Neuronal stem cell (in vitro differentiated cells): ENCODE measurements at regions not wholly inside any gene's neighbourhood (a gene's known extent, or its start where the extent isn't known, plus 50 kb on each side); places are given as distances from the start of the nearest gene placed in this dataset.

Experiments
- DNase-seq: peaks from one replicate; pipeline ENCODE4 v3.0.0-alpha.2; 2013; ENCODE audit warnings: low spot score
- H2AFZ ChIP-seq: one replicate; pipeline ENCODE4 v1.6.1; 2013; ENCODE audit warnings: mild to moderate bottlenecking, low read length, inconsistent platforms
- H2AK5ac ChIP-seq: 2 replicates; pipeline ENCODE4 v1.6.1; 2013; ENCODE audit warnings: low read depth, mild to moderate bottlenecking, inconsistent platforms, low read length, moderate library complexity, mixed read lengths
- H2BK120ac ChIP-seq: 2 replicates; pipeline ENCODE4 v1.6.1; 2013; ENCODE audit warnings: low read depth, mild to moderate bottlenecking, inconsistent platforms, low read length, moderate library complexity, mixed read lengths
- H2BK12ac ChIP-seq: one replicate; pipeline ENCODE4 v1.6.1; 2013; ENCODE audit warnings: low read length, inconsistent platforms
- H2BK15ac ChIP-seq: 2 replicates; pipeline ENCODE4 v1.6.1; 2013; ENCODE audit warnings: mild to moderate bottlenecking, low read length, inconsistent platforms, mixed read lengths
- H2BK5ac ChIP-seq: one replicate; pipeline ENCODE4 v1.6.1; 2013; ENCODE audit warnings: inconsistent platforms, mild to moderate bottlenecking, low read length, moderate library complexity
- H3K14ac ChIP-seq: one replicate; pipeline ENCODE4 v1.6.1; 2013; ENCODE audit warnings: low read length, inconsistent platforms
- H3K18ac ChIP-seq: 2 replicates; pipeline ENCODE4 v1.6.1; 2013; ENCODE audit warnings: low read length, inconsistent platforms
- H3K23ac ChIP-seq: 2 replicates; pipeline ENCODE4 v1.6.1; 2013; ENCODE audit warnings: low read depth, mild to moderate bottlenecking, mixed read lengths, low read length, inconsistent platforms; ENCODE audit not compliant: poor library complexity
- H3K27ac ChIP-seq: replicated peaks from 3 replicates; pipeline ENCODE4 v1.5.1; 2013; ENCODE audit warnings: low read length, inconsistent platforms
- H3K27me3 ChIP-seq, 3 experiments: 2 replicates each; pipeline ENCODE4 v1.6.1; 2013; ENCODE audit warnings: low read length in 3 of 3, mild to moderate bottlenecking in 2 of 3, inconsistent platforms in 1 of 3, low read depth in 1 of 3, mixed read lengths in 1 of 3, moderate library complexity in 1 of 3; ENCODE audit not compliant: control insufficient read depth in 3 of 3, insufficient read depth in 3 of 3
- H3K36me3 ChIP-seq, 2 donors: replicated peaks in 1 of 2; 2 replicates each; pipeline ENCODE4 v1.6.1; 2013; ENCODE audit warnings: low read length in 2 of 2; ENCODE audit not compliant: control insufficient read depth in 2 of 2, insufficient read depth in 2 of 2
- H3K4ac ChIP-seq: 2 replicates; pipeline ENCODE4 v1.6.1; 2013; ENCODE audit warnings: inconsistent platforms, mild to moderate bottlenecking, low read length, moderate library complexity
- H3K4me1 ChIP-seq, 2 donors: 1 replicate in 1 of 2; 2 replicates in 1 of 2; pipeline ENCODE4 v1.6.1; 2013; ENCODE audit warnings: low read length in 2 of 2, low read depth in 1 of 2; ENCODE audit not compliant: control insufficient read depth in 2 of 2, insufficient read depth in 1 of 2
- H3K4me2 ChIP-seq: one replicate; pipeline ENCODE4 v1.6.1; 2013; ENCODE audit warnings: mild to moderate bottlenecking, low read length, inconsistent platforms; ENCODE audit not compliant: insufficient read depth, poor library complexity, severe bottlenecking
- H3K4me3 ChIP-seq, 2 donors: 2 replicates each; pipeline ENCODE4 v1.5.1; 2013; ENCODE audit warnings: low read length in 2 of 2, mild to moderate bottlenecking in 2 of 2, inconsistent platforms in 1 of 2, moderate library complexity in 1 of 2
- H3K79me1 ChIP-seq: one replicate; pipeline ENCODE4 v1.6.1; 2013; ENCODE audit warnings: low read depth, mild to moderate bottlenecking, inconsistent platforms, low read length, moderate library complexity
- H3K9ac ChIP-seq: one replicate; pipeline ENCODE4 v1.6.1; 2013; ENCODE audit warnings: mild to moderate bottlenecking, low read depth, low read length, inconsistent platforms; ENCODE audit not compliant: poor library complexity
- H3K9me3 ChIP-seq, 2 donors: replicated peaks in 1 of 2; 2 replicates each; pipeline versions ENCODE3 to v1.6.1; 2013; ENCODE audit warnings: low read length in 2 of 2, mild to moderate bottlenecking in 2 of 2, inconsistent platforms in 1 of 2, low read depth in 1 of 2, mixed read lengths in 1 of 2, moderate library complexity in 1 of 2; ENCODE audit not compliant: control insufficient read depth in 2 of 2, insufficient read depth in 1 of 2
- H4K8ac ChIP-seq: one replicate; pipeline ENCODE4 v1.6.1; 2013; ENCODE audit warnings: low read depth, mild to moderate bottlenecking, inconsistent platforms, low read length, moderate library complexity
- H4K91ac ChIP-seq: one replicate; pipeline ENCODE4 v1.6.1; 2013; ENCODE audit warnings: low read length, low read depth, mild to moderate bottlenecking, inconsistent platforms; ENCODE audit not compliant: poor library complexity
- WGBS, 2 donors: extraction: QIAGEN DNeasy Blood & Tissue Kit; methylation state at CpG; one replicate each; pipeline ENCODE4 v1.1.7; 2013; ENCODE audit warnings: missing lambda C conversion rate in 2 of 2, mixed read lengths in 1 of 2; ENCODE audit not compliant: insufficient read length in 2 of 2, insufficient replicate concordance in 1 of 2; ENCODE audit errors: extremely low coverage in 2 of 2; 5-methylcytosine and 5-hydroxymethylcytosine counted together

GRCh38 chr20:57767441-57767840, 57.6 kb upstream of the PMEPA1 start:
- no peak overlapping the region for H3K18ac ChIP-seq
- no peaks in the 10 kb centered on the region for H3K79me1 ChIP-seq
- H3K4me1 ChIP-seq = peaks cover 0 to under 1% of the 10 kb centered on the region in 2 donors
- no peaks in the 10 kb centered on the region for H3K27me3 ChIP-seq
- no peak overlapping the region for H3K14ac ChIP-seq
- DNase-seq = no peak
- H3K27ac ChIP-seq = no peak overlapping the region
- no peak overlapping the region for H2AFZ ChIP-seq
- H3K4ac ChIP-seq = no peak overlapping the region
- no peak overlapping the region for H2AK5ac ChIP-seq
- no peak overlapping the region for H2BK12ac ChIP-seq
- H2BK5ac ChIP-seq = no peak overlapping the region
- H4K91ac ChIP-seq = no peak overlapping the region
- no peak overlapping the region for H3K4me3 ChIP-seq
- H2BK15ac ChIP-seq = no peak overlapping the region
- no peaks in the 10 kb centered on the region for H3K9me3 ChIP-seq
- H4K8ac ChIP-seq = no peak overlapping the region
- no peak overlapping the region for H3K4me2 ChIP-seq
- no peak overlapping the region for H2BK120ac ChIP-seq
- H3K36me3 ChIP-seq = no peaks in the 10 kb centered on the region
- no peak overlapping the region for H3K9ac ChIP-seq
- no peak overlapping the region for H3K23ac ChIP-seq

GRCh38 chr20:57763235-57763595, 53.4 kb upstream of the PMEPA1 start:
- no peak overlapping the region for H3K4ac ChIP-seq
- no peak overlapping the region for H2BK15ac ChIP-seq
- no peaks in the 10 kb centered on the region for H3K9me3 ChIP-seq
- no peaks in the 10 kb centered on the region for H3K79me1 ChIP-seq
- H2AFZ ChIP-seq = no peak overlapping the region
- no peak overlapping the region for H3K4me3 ChIP-seq
- H3K23ac ChIP-seq = no peak overlapping the region
- no peak overlapping the region for H2BK12ac ChIP-seq
- no peak overlapping the region for H3K18ac ChIP-seq
- H2AK5ac ChIP-seq = no peak overlapping the region
- no peak for DNase-seq
- H3K27me3 ChIP-seq = peaks cover 0 to 3% (median 0%) of the 10 kb centered on the region in 3 experiments
- H4K8ac ChIP-seq = no peak overlapping the region
- H2BK5ac ChIP-seq = no peak overlapping the region
- no peak overlapping the region for H3K4me2 ChIP-seq
- WGBS, 2 donors = no CpG with 5 or more reads among the region's 4 CpGs
- H3K27ac ChIP-seq = no peak overlapping the region
- no peak overlapping the region for H4K91ac ChIP-seq
- no peaks in the 10 kb centered on the region for H3K36me3 ChIP-seq
- H2BK120ac ChIP-seq = no peak overlapping the region
- H3K9ac ChIP-seq = no peak overlapping the region
- H3K4me1 ChIP-seq = no peaks in the 10 kb centered on the region
- no peak overlapping the region for H3K14ac ChIP-seq

GRCh38 chr20:57762531-57763234, 52.9 kb upstream of the PMEPA1 start:
- H2AFZ ChIP-seq = no peak overlapping the region
- DNase-seq = no peak
- no peak overlapping the region for H3K14ac ChIP-seq
- H3K4me1 ChIP-seq = no peaks in the 10 kb centered on the region
- no peak overlapping the region for H2AK5ac ChIP-seq
- no peak overlapping the region for H3K4me2 ChIP-seq
- H2BK5ac ChIP-seq = no peak overlapping the region
- no peak overlapping the region for H3K27ac ChIP-seq
- H2BK12ac ChIP-seq = no peak overlapping the region
- H3K4ac ChIP-seq = no peak overlapping the region
- H2BK120ac ChIP-seq = no peak overlapping the region
- H3K18ac ChIP-seq = no peak overlapping the region
- no peaks in the 10 kb centered on the region for H3K9me3 ChIP-seq
- H3K79me1 ChIP-seq = no peaks in the 10 kb centered on the region
- H3K4me3 ChIP-seq = no peak overlapping the region
- no peak overlapping the region for H4K8ac ChIP-seq
- no peak overlapping the region for H3K23ac ChIP-seq
- no peak overlapping the region for H3K9ac ChIP-seq
- no peak overlapping the region for H2BK15ac ChIP-seq
- H3K36me3 ChIP-seq = no peaks in the 10 kb centered on the region
- H4K91ac ChIP-seq = no peak overlapping the region
- WGBS, 2 donors = no CpG with 5 or more reads among the region's 8 CpGs
- peaks cover 0 to 3% (median 0%) of the 10 kb centered on the region in 3 experiments for H3K27me3 ChIP-seq

GRCh38 chr20:57761413-57761734, 51.6 kb upstream of the PMEPA1 start:
- Histone ChIP-seq H2BK5ac (no peak overlapping the region), H3K23ac (no peak overlapping the region), H3K4me2 (no peak overlapping the region), H2BK12ac (no peak overlapping the region), H3K27ac (no peak overlapping the region), H3K27me3 (peaks cover 0 to 3% (median 0%) of the 10 kb centered on the region in 3 experiments), H4K8ac (no peak overlapping the region), H3K9me3 (no peaks in the 10 kb centered on the region), H3K4me1 (no peaks in the 10 kb centered on the region), H3K4ac (no peak overlapping the region), H3K4me3 (no peak overlapping the region), H3K14ac (no peak overlapping the region), H4K91ac (no peak overlapping the region), H3K18ac (no peak overlapping the region), H3K79me1 (no peaks in the 10 kb centered on the region), H2AFZ (no peak overlapping the region), H2AK5ac (no peak overlapping the region), H3K36me3 (no peaks in the 10 kb centered on the region), H2BK15ac (no peak overlapping the region), H2BK120ac (no peak overlapping the region), H3K9ac (no peak overlapping the region)
- WGBS, 2 donors = no CpG with 5 or more reads among the region's 3 CpGs
- no peak for DNase-seq
